Kidney tubule cell (primary cell): ENCODE measurements at regions not wholly inside any gene's neighbourhood (a gene's known extent, or its start where the extent isn't known, plus 50 kb on each side); places are given as distances from the start of the nearest gene placed in this dataset.
"Not testable (repeated sequence)": the region's sequence is repeated elsewhere in the genome, so short reads cannot be mapped to it uniquely, and the experiment has no call there.

Source experiments
- DNase-seq: peaks from one replicate; pipeline ENCODE4 v3.0.0-alpha.2; 2018; ENCODE audit warnings: low spot score

GRCh38 chr16:52386694-52387093 lies 160.2 kb downstream of the TOX3 start:
- DNase-seq = no peak

GRCh38 chr16:52384378-52384777 lies 162.6 kb downstream of the TOX3 start:
- DNase-seq = no peak

GRCh38 chr16:52383640-52384292 lies 163.2 kb downstream of the TOX3 start:
- peak; percentile 56 for DNase-seq

- no peak for DNase-seq
Observed at GRCh38 chr16:52383119-52383518, 163.8 kb downstream of the TOX3 start.

- DNase-seq = no peak
Observed at GRCh38 chr16:52379551-52379950, 167.4 kb downstream of the TOX3 start.

- no peak for DNase-seq
Observed at GRCh38 chr16:52376676-52377280, 170.2 kb downstream of the TOX3 start.

GRCh38 chr16:52372313-52372712 lies 174.6 kb downstream of the TOX3 start:
- no peak for DNase-seq

GRCh38 chr16:52368859-52369258 lies 178.1 kb downstream of the TOX3 start:
- DNase-seq = no peak

GRCh38 chr16:52367821-52368220 lies 179.1 kb downstream of the TOX3 start:
- DNase-seq = no peak

- DNase-seq = no peak
Observed at GRCh38 chr16:52366983-52367382, 180.0 kb downstream of the TOX3 start.

- no peak for DNase-seq
Observed at GRCh38 chr16:52364500-52364899, 182.4 kb downstream of the TOX3 start.

GRCh38 chr16:52363082-52363481 lies 183.9 kb downstream of the TOX3 start:
- DNase-seq = no peak

- DNase-seq = no peak
Observed at GRCh38 chr16:52357711-52358110, 189.2 kb downstream of the TOX3 start.

GRCh38 chr16:52353249-52353648 lies 193.7 kb downstream of the TOX3 start:
- no peak for DNase-seq

- no peak for DNase-seq
Observed at GRCh38 chr16:52351451-52351850, 195.5 kb downstream of the TOX3 start.

GRCh38 chr16:52350031-52350642 lies 196.8 kb downstream of the TOX3 start:
- peak; percentile 25 for DNase-seq

GRCh38 chr16:52346709-52347108 lies 200.2 kb downstream of the TOX3 start:
- DNase-seq = no peak

GRCh38 chr16:52333673-52334072 lies 213.3 kb downstream of the TOX3 start:
- not testable (repeated sequence) for DNase-seq

GRCh38 chr16:52320930-52321439 lies 226.0 kb downstream of the TOX3 start:
- DNase-seq = no peak

- no peak for DNase-seq
Observed at GRCh38 chr16:52318302-52319009, 228.5 kb downstream of the TOX3 start.

- no peak for DNase-seq
Observed at GRCh38 chr16:52316241-52316640, 230.7 kb downstream of the TOX3 start.

GRCh38 chr16:52312716-52313115 lies 234.2 kb downstream of the TOX3 start:
- no peak for DNase-seq
